ENCODE measurements at regions not wholly inside any gene's neighbourhood (a gene's known extent, or its start where the extent isn't known, plus 50 kb on each side); places are given as distances from the start of the nearest gene placed in this dataset.

DNA sequence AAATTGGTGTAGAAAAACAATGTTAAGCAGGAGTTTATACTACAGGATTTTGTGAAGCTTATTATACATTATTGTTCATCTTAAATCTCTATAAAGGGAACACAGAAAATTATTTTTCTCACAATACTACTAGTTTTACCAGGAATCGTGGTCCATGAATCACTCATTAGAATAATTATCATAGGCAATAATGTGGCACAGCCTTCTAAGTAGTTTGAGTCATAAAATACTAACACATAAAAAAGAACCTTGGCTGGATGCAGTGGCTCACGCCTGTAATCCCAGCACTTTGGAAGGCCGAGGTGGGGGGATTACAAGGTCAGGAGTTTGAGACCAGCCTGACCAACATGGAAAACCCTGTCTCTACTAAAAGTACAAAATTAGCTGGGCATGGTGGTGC is 393.1 kb upstream of the ZNF717 start:
- H3K9ac ChIP-seq (ENCODE audit: low read depth, low read length), result no peak overlapping the region
- H3K79me2 ChIP-seq (ENCODE audit: insufficient read depth, low read length), result no peaks in the 10 kb centered on the region
- H3K36me3 ChIP-seq (ENCODE audit: insufficient read depth, low read length), result no peaks in the 10 kb centered on the region
- H2AFZ ChIP-seq (ENCODE audit: low read depth, low read length), result no peak overlapping the region
- ATAC-seq (ENCODE audit: insufficient read depth, low read depth) (no peak), DNase-seq (no peak)
- H4K20me1 ChIP-seq (ENCODE audit: insufficient read depth, low read length), result no peaks in the 10 kb centered on the region
- no peak for TF ChIP-seq EZH2 (IDR thresholded peaks at IDR 0.05; ENCODE audit: borderline replicate concordance, low read depth, low read length, severe bottlenecking)
- TF ChIP-seq, protein P1, sequence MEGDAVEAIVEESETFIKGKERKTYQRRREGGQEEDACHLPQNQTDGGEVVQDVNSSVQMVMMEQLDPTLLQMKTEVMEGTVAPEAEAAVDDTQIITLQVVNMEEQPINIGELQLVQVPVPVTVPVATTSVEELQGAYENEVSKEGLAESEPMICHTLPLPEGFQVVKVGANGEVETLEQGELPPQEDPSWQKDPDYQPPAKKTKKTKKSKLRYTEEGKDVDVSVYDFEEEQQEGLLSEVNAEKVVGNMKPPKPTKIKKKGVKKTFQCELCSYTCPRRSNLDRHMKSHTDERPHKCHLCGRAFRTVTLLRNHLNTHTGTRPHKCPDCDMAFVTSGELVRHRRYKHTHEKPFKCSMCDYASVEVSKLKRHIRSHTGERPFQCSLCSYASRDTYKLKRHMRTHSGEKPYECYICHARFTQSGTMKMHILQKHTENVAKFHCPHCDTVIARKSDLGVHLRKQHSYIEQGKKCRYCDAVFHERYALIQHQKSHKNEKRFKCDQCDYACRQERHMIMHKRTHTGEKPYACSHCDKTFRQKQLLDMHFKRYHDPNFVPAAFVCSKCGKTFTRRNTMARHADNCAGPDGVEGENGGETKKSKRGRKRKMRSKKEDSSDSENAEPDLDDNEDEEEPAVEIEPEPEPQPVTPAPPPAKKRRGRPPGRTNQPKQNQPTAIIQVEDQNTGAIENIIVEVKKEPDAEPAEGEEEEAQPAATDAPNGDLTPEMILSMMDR (IDR thresholded peaks at IDR 0.05; ENCODE audit: borderline replicate concordance, extremely low read depth, low read length, poor library complexity, severe bottlenecking), result no peak
- no peaks in the 10 kb centered on the region for H3K27me3 ChIP-seq (ENCODE audit: insufficient read depth, low read length, poor library complexity)
- H3K9me3 ChIP-seq (ENCODE audit: insufficient read depth, low read length, severe bottlenecking), result no peaks in the 10 kb centered on the region
- H3K4me2 ChIP-seq (ENCODE audit: insufficient read depth, low read length), result no peak overlapping the region
- H3K27ac ChIP-seq (ENCODE audit: low read length), result no peak overlapping the region
- H3K4me3 ChIP-seq (ENCODE audit: low read depth in 1 of 2, low read length in 2 of 2), result no peak overlapping the region
- H3K4me1 ChIP-seq (ENCODE audit: insufficient read depth, low read length), result no peaks in the 10 kb centered on the region

DNA sequence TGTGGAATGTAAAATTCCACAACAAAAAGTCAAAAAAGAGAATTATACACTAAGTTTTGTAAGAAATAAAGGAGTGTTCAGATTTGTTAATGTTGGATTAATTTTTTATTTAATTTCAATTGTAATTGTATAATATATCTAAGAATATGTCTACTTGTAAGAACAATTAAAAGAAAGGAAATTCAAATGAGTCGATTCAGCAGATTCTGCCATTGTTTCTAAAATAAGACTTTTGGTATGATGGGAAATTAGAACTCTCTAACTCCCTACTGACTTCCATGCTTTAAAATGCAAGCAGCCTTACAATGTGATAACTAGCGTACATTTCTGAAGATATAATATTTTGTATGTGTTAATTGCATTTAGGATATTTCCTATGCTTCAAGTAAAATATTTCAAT is 395.9 kb upstream of the ZNF717 start:
- H3K9ac ChIP-seq (ENCODE audit: low read depth, low read length), result no peak overlapping the region
- H3K9me3 ChIP-seq (ENCODE audit: insufficient read depth, low read length, severe bottlenecking), result no peaks in the 10 kb centered on the region
- H3K27ac ChIP-seq (ENCODE audit: low read length), result no peak overlapping the region
- no peak for ATAC-seq (ENCODE audit: insufficient read depth, low read depth)
- TF ChIP-seq EZH2 (IDR thresholded peaks at IDR 0.05; ENCODE audit: borderline replicate concordance, low read depth, low read length, severe bottlenecking), result no peak
- TF ChIP-seq, protein P1 (IDR thresholded peaks at IDR 0.05; ENCODE audit: borderline replicate concordance, extremely low read depth, low read length, poor library complexity, severe bottlenecking), result no peak
- no peak overlapping the region for H2AFZ ChIP-seq (ENCODE audit: low read depth, low read length)
- H3K4me2 ChIP-seq (ENCODE audit: insufficient read depth, low read length), result no peak overlapping the region
- no peaks in the 10 kb centered on the region for H3K36me3 ChIP-seq (ENCODE audit: insufficient read depth, low read length)
- H4K20me1 ChIP-seq (ENCODE audit: insufficient read depth, low read length), result no peaks in the 10 kb centered on the region
- no peak for DNase-seq
- no peaks in the 10 kb centered on the region for H3K79me2 ChIP-seq (ENCODE audit: insufficient read depth, low read length)
- no peak overlapping the region for H3K4me3 ChIP-seq (ENCODE audit: low read depth in 1 of 2, low read length in 2 of 2)
- no peaks in the 10 kb centered on the region for H3K4me1 ChIP-seq (ENCODE audit: insufficient read depth, low read length)
- no peaks in the 10 kb centered on the region for H3K27me3 ChIP-seq (ENCODE audit: insufficient read depth, low read length, poor library complexity)

DNA sequence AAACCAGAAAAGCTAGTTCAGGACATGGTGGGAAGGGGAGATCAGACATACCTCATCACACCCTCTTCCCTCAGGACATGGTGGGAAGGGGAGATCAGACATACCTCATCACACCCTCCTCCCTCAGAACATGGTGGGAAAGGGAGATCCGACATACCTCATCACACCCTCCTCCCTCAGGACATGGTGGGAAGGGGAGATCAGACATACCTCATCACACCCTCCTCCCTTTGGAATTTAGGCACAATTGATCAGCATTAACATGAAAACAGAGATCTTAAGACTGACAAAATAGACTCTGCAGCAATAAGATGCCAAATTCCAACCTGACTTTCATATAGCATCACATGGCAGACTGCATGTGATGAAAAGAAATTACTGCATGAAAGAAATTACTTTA is 412.7 kb upstream of the ZNF717 start:
- ATAC-seq (ENCODE audit: insufficient read depth, low read depth) (no peak), DNase-seq (no peak)
- Histone ChIP-seq H3K79me2 (ENCODE audit: insufficient read depth, low read length) (no peaks in the 10 kb centered on the region), H3K27me3 (ENCODE audit: insufficient read depth, low read length, poor library complexity) (no peaks in the 10 kb centered on the region), H3K4me3 (ENCODE audit: low read depth in 1 of 2, low read length in 2 of 2) (no peak overlapping the region), H3K27ac (ENCODE audit: low read length) (no peak overlapping the region), H4K20me1 (ENCODE audit: insufficient read depth, low read length) (no peaks in the 10 kb centered on the region), H2AFZ (ENCODE audit: low read depth, low read length) (no peak overlapping the region), H3K9ac (ENCODE audit: low read depth, low read length) (no peak overlapping the region), H3K4me2 (ENCODE audit: insufficient read depth, low read length) (no peak overlapping the region), H3K9me3 (ENCODE audit: insufficient read depth, low read length, severe bottlenecking) (no peaks in the 10 kb centered on the region), H3K36me3 (ENCODE audit: insufficient read depth, low read length) (no peaks in the 10 kb centered on the region), H3K4me1 (ENCODE audit: insufficient read depth, low read length) (no peaks in the 10 kb centered on the region)
- TF ChIP-seq, protein P1 (IDR thresholded peaks at IDR 0.05; ENCODE audit: borderline replicate concordance, extremely low read depth, low read length, poor library complexity, severe bottlenecking), result no peak
- no peak for TF ChIP-seq EZH2 (IDR thresholded peaks at IDR 0.05; ENCODE audit: borderline replicate concordance, low read depth, low read length, severe bottlenecking)

DNA sequence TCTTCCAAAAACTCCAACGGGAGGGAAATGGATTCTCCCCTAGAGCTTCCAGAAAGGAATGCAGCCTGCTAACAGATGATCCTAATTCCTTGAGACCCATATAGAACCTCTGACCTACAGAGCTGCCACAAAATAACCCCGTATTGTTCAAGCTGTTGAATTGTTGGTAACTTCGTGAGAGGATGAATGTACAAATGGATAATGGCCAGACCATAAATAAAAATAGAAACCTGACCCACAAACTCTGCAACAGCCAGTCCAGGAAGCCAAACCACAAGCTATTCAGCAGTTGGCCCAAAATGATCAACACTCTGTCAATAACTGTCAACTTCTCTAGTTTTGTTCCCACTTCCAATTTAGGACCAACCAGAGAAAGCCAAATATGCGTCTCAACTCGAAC is 414.0 kb upstream of the ZNF717 start:
- no peaks in the 10 kb centered on the region for H3K36me3 ChIP-seq (ENCODE audit: insufficient read depth, low read length)
- no peaks in the 10 kb centered on the region for H3K4me1 ChIP-seq (ENCODE audit: insufficient read depth, low read length)
- TF ChIP-seq, protein P1 (IDR thresholded peaks at IDR 0.05; ENCODE audit: borderline replicate concordance, extremely low read depth, low read length, poor library complexity, severe bottlenecking), result no peak
- no peak for TF ChIP-seq EZH2 (IDR thresholded peaks at IDR 0.05; ENCODE audit: borderline replicate concordance, low read depth, low read length, severe bottlenecking)
- DNase-seq (no peak), ATAC-seq (ENCODE audit: insufficient read depth, low read depth) (no peak)
- no peaks in the 10 kb centered on the region for H3K79me2 ChIP-seq (ENCODE audit: insufficient read depth, low read length)
- no peak overlapping the region for H3K4me2 ChIP-seq (ENCODE audit: insufficient read depth, low read length)
- no peak overlapping the region for H3K27ac ChIP-seq (ENCODE audit: low read length)
- no peaks in the 10 kb centered on the region for H4K20me1 ChIP-seq (ENCODE audit: insufficient read depth, low read length)
- H3K27me3 ChIP-seq (ENCODE audit: insufficient read depth, low read length, poor library complexity), result no peaks in the 10 kb centered on the region
- H2AFZ ChIP-seq (ENCODE audit: low read depth, low read length), result no peak overlapping the region
- H3K4me3 ChIP-seq (ENCODE audit: low read depth in 1 of 2, low read length in 2 of 2), result no peak overlapping the region
- no peaks in the 10 kb centered on the region for H3K9me3 ChIP-seq (ENCODE audit: insufficient read depth, low read length, severe bottlenecking)
- no peak overlapping the region for H3K9ac ChIP-seq (ENCODE audit: low read depth, low read length)

Measured in DND-41 (cell line).